ENCODE measurements at regions not wholly inside any gene's neighbourhood (a gene's known extent, or its start where the extent isn't known, plus 50 kb on each side); places are given as distances from the start of the nearest gene placed in this dataset.
"Not testable (repeated sequence)": the region's sequence is repeated elsewhere in the genome, so short reads cannot be mapped to it uniquely, and the experiment has no call there.

DNA sequence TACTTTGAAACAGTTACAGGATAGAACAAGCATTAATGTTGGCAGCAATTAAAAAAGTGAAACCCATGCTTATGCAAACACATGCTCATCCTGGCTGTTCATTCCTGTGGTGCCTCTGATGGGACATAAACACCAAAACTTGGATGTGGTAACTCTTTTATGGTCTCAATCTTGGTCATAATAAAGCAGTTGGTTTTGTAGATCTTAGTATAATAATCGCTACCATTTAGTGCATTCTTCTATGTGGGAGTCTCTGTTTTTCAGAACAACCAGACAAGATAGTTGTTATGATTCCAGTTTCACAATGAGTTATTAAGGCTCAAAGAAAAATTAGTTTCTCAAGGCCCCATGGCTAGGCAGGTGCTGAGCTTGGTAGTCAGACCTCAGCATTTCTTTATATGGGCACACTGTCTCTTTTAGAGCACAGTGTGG is 184.0 kb downstream of the UTRN start:
- TF ChIP-seq, protein P1, sequence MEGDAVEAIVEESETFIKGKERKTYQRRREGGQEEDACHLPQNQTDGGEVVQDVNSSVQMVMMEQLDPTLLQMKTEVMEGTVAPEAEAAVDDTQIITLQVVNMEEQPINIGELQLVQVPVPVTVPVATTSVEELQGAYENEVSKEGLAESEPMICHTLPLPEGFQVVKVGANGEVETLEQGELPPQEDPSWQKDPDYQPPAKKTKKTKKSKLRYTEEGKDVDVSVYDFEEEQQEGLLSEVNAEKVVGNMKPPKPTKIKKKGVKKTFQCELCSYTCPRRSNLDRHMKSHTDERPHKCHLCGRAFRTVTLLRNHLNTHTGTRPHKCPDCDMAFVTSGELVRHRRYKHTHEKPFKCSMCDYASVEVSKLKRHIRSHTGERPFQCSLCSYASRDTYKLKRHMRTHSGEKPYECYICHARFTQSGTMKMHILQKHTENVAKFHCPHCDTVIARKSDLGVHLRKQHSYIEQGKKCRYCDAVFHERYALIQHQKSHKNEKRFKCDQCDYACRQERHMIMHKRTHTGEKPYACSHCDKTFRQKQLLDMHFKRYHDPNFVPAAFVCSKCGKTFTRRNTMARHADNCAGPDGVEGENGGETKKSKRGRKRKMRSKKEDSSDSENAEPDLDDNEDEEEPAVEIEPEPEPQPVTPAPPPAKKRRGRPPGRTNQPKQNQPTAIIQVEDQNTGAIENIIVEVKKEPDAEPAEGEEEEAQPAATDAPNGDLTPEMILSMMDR (IDR thresholded peaks at IDR 0.05; ENCODE audit: insufficient read depth, low read depth, low read length) = no peak
- DNase-seq (ENCODE audit: low read depth) = peak; percentile 79
- H3K4me3 ChIP-seq (ENCODE audit: low read depth, low read length) = no peak overlapping the region

- not testable (repeated sequence) for DNase-seq (ENCODE audit: low read depth); H3K4me3 ChIP-seq (ENCODE audit: low read depth, low read length)
Measured at GRCh38 chr6:144470201-144470600, 185.1 kb downstream of the UTRN start.

DNA sequence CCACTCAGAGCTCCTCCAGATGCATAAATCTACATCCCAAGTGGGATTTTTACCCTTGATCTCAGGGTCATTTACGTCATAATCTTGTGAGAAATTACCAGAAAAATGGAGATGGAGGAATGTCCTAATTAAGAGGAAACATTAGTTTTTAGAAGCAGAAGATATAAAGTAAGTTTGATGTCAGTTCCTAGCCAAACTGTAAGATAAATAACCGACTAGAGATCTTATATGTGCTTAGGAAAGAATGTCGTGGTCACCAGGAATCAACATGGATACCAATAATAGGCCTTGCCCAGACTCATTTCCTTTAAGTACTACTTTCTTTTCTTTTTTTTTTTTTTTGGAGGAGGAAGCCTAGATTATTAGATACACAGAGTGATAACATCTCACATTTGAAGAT is 186.9 kb downstream of the UTRN start:
- no peak overlapping the region for H3K4me3 ChIP-seq (ENCODE audit: low read depth, low read length)
- TF ChIP-seq, protein P1 (IDR thresholded peaks at IDR 0.05; ENCODE audit: insufficient read depth, low read depth, low read length) = no peak
- DNase-seq (ENCODE audit: low read depth) = peak; percentile 57

DNA sequence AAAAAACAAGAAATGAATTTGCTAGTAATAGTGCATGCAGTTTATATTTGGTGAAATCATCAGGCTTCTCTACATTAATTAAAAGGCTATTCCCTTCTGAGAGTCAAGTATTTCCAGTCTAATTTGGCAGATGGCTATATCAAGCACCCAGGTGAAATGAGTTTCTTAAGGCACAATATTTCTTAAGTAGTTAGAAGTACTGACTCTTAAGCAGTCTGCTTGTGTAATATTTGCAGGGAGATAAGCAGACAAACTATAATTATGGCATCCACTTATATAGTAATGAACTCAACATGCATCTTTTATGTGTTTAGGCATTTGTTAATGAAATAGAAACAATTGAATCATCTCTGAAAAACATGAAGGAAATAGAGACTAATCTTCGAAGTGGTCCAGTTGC is 189.2 kb downstream of the UTRN start:
- TF ChIP-seq, protein P1 (IDR thresholded peaks at IDR 0.05; ENCODE audit: insufficient read depth, low read depth, low read length) = no peak
- DNase-seq (ENCODE audit: low read depth) = no peak
- H3K4me3 ChIP-seq (ENCODE audit: low read depth, low read length) = no peak overlapping the region

DNA sequence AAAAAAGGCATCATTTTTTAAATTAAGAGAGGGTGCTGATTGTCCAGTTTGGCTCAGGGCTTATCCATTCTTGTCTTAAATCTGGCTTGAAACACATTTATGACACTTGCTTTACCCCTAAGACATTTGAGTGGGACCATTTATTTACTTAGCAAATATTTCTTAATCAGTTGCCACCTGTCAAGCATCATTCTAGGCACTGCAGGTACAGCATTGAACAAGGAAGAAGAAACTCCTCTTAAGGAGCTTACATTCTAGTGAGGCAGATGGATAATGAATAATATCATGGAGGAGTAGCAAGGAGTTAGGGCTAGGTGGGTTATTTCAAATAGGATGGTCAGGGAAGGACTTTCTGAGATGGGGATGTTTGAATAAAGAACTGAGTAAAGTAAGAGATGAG is 189.8 kb downstream of the UTRN start:
- TF ChIP-seq, protein P1 (IDR thresholded peaks at IDR 0.05; ENCODE audit: insufficient read depth, low read depth, low read length) = no peak
- no peak for DNase-seq (ENCODE audit: low read depth)
- no peak overlapping the region for H3K4me3 ChIP-seq (ENCODE audit: low read depth, low read length)

GRCh38 chr6:144475411-144475810 is 190.3 kb downstream of the UTRN start:
- H3K4me3 ChIP-seq (ENCODE audit: low read depth, low read length) = no peak overlapping the region
- DNase-seq (ENCODE audit: low read depth) = no peak
- TF ChIP-seq, protein P1 (IDR thresholded peaks at IDR 0.05; ENCODE audit: insufficient read depth, low read depth, low read length) = no peak

DNA sequence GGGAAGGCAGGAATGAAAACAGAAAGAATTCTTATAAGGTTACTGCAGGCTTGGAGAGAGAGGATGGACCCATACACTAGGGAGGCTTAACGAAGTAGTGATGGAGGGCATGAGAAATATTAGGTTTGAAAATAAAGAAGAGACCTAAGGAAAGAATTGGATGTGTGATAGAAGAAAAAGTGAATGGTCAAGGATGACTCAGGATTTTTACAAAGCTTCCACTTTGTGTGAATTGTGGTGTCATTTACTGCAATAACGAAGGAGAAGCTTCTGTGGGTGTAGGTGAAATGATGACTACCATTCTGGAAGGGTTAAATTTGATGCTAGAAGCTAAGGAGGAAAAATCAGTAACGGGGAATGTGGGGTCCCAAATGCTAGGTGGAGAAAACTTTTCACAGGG is 191.2 kb downstream of the UTRN start:
- TF ChIP-seq, protein P1 (IDR thresholded peaks at IDR 0.05; ENCODE audit: insufficient read depth, low read depth, low read length) = no peak
- H3K4me3 ChIP-seq (ENCODE audit: low read depth, low read length) = no peak overlapping the region
- DNase-seq (ENCODE audit: low read depth) = no peak

All from fibroblast of villous mesenchyme (primary cell).